HG03159 (cell line): ENCODE measurements at regions not wholly inside any gene's neighbourhood (a gene's known extent, or its start where the extent isn't known, plus 50 kb on each side); places are given as distances from the start of the nearest gene placed in this dataset.
"Not testable (repeated sequence)": the region's sequence is repeated elsewhere in the genome, so short reads cannot be mapped to it uniquely, and the experiment has no call there.

Experiments used
- ATAC-seq: cut with Tn5 transposase; IDR thresholded peaks from one replicate; pipeline ENCODE4 v1.9.1; 2021; ENCODE audit warnings: mild to moderate bottlenecking, moderate library complexity; ENCODE audit not compliant: unreplicated experiment

DNA sequence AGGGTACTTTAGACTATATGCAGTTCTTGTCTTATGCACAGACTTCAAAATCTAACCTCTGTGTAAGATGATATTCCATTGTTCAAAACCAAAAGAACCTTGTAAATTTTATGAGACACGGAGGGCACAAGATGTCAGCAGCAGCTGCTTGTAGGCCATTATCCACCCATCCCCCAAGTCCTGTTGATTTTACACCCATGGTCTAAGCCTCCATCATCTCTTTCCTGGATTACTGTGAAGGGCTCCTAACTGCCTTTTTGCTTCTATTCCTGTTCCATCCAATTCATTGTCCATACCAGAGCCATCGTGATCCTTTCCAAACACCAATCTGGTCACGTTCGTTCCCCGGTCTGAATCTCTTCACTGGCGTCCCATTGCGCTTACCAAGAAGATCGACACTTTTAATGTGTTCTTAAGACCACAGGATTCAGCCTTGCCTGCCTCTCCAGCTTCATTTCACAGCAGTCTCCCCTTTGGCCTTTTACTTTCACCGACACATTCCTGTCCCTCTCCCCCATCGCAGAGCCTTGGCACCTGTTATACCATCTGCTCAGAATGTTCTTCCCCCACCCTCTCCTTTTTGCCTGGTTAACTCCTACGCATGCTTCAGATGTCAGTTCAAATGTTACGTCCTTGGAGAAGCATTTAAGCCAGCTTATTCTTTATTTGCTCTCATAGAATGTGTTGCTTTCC is 107.3 kb upstream of the POU3F1 start:
- ATAC-seq: no peak

GRCh38 chr1:38153066-38153777 is 106.6 kb upstream of the POU3F1 start:
- no peak for ATAC-seq

DNA sequence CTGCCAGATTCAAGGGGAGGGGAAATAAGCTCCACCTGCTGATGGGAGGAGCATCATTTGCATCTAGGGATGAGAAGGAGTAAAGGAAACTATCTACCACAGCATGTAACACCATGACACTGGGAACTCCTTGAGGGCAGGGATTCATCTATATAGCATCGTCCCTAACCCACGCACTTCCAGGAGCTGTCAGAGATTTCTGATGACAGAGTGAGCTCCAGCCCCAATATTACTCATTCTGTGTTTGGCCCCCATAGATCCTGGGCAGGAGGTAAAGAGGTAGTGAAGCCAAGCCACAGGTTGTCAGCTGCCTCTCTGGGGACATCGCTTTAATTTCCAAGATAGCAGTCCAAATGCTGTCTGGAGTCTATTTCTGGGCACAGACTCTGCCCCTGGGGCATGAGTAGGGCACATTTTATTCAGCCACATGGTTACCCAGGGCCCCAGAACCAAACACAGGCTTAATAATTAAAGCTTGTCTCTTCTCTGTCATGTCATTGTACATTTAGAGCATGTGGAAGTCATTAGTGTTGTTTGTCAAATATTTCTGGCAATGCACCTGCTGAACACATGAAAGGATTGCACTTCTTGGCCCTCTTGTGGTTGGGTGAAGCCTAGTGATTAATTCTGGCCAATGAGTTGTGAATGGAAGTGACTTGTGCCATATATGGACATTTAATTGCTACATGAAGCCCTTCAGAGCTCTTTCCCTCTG is 105.9 kb upstream of the POU3F1 start:
- ATAC-seq: no peak

DNA sequence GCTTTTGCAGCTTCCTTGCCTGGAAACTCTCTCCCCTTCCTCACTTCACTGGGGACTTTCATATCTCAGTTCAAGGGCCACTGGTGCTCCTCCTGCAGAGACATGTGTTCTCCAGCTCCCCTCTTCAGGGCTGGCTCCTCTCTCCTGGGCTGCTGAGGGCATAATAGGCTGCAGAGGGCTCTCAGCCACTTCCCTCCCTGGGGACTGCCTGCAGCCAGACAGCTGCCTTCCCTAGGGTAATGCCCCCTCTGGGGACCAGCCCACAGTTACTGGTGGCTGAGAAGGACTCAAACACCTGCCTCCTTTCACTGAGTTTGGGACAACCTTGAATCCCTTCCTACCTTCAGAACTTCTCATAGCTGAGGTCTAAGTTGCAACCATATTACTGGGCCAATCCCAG is 104.8 kb upstream of the POU3F1 start:
- no peak for ATAC-seq

DNA sequence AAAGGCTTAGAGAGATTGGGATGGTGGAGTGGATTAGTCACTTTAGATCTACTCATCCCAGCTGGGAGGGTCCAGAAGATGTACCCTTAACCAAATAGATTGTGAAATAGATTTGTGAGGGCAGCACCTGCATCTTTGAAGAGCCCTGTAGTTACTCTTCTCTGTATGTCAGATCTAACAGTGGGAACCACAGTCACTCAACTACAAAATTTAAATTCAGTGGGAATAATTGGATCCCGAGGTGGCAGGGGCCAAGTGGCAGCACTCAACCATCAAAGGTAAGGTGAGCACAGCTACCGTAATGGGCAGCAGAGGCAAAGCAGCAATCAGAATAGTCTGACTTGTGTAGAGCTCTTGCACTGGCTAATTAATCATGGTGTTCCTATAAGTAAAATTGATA is 99.5 kb upstream of the POU3F1 start:
- not testable (repeated sequence) for ATAC-seq

DNA sequence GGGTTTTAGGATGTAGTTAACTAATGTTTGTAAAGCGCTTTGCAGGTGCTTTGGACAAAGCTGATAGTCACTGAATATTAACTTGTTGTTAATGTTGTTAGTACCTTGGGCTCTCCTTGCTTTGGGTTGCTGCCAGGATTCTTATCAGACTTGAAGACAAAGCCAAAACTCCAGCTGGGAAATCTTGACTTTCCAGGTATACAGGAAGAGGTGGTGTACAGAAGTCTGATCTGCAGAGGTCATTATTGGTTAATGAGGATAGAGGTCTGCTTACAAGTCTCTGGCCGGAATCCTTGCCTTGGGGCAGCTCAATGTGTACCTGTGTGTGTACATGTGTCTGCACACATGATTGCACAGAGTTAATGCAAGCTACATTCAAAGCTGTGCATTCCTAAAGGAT is 96.0 kb upstream of the POU3F1 start:
- no peak for ATAC-seq

- ATAC-seq: no peak
Observed at GRCh38 chr1:38141483-38141882, 94.9 kb upstream of the POU3F1 start.

GRCh38 chr1:38139738-38140487 is 93.3 kb upstream of the POU3F1 start:
- ATAC-seq: no peak

- ATAC-seq: no peak
Observed at GRCh38 chr1:38138498-38139233, 92.1 kb upstream of the POU3F1 start.

- no peak for ATAC-seq
Observed at GRCh38 chr1:38137164-38137563, 90.6 kb upstream of the POU3F1 start.

GRCh38 chr1:38135625-38136414 is 89.2 kb upstream of the POU3F1 start:
- no peak for ATAC-seq

GRCh38 chr1:38134294-38134755 is 87.7 kb upstream of the POU3F1 start:
- no peak for ATAC-seq

DNA sequence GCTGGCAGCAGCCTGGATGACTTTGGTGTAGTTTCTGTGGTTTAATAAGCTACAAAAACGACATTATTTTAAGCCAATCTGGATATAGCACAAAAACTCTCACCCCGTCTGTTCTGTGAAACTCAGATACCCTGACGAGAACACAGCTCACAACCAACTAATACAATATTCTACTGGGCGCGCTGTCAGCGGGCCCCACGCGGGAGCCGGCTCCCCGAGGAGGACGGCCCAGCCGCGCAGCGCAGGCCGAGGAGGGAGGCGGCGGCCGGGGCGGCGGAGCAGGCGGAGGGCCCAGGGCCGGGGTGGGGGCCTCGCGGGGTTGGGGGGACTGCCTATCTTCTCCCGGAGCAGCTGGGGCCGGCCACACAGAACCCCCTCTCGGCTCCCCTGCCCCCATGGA is 87.2 kb upstream of the POU3F1 start:
- ATAC-seq: no peak

DNA sequence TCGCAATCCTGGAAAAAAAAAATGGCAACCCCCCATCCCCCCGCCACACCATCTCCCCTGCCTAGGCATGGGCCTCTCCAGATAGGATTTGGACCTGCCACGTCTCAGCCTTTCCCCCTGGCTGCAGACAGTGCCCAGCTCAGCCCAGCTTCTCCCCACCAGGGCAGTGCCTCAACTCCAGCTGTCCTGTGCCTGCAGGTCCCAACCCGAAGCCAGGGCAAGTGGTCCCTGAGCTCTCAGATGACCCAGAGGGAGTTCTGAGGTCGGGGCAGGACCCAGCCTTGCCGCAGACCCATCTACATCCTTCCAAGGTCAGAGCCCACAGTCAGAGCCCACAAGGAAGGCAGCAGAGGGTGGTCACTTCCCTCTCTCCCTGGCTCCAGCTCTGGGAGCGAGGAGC is 86.7 kb upstream of the POU3F1 start:
- no peak for ATAC-seq

- ATAC-seq: no peak
Observed at GRCh38 chr1:38132681-38133080, 86.1 kb upstream of the POU3F1 start.

DNA sequence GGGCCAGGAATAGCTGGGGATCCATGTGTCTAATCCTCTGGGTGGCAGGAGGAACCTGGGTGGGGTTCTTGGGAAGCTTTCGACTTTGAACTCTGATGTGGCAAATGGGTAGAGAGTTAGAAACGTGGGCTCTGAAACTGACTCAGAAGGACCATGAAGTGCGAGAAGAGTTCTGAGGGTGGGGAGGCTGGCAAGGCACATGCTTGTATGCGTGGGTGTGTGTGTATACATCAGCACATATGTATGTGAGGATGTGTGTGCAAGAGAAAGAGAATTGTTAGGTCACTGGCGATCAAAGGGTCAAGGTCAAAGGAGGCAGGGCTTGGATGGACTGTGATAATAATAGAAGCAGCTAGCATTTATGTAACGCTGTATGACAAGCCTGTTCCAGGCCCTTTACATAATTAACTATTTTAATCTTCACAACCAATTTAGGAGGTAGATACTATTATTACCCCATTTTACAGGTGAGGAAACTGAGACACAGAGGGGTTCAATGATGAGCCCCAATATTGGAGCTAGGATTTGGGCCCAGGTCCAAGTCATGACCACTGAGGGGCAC is 84.5 kb upstream of the POU3F1 start:
- no peak for ATAC-seq

DNA sequence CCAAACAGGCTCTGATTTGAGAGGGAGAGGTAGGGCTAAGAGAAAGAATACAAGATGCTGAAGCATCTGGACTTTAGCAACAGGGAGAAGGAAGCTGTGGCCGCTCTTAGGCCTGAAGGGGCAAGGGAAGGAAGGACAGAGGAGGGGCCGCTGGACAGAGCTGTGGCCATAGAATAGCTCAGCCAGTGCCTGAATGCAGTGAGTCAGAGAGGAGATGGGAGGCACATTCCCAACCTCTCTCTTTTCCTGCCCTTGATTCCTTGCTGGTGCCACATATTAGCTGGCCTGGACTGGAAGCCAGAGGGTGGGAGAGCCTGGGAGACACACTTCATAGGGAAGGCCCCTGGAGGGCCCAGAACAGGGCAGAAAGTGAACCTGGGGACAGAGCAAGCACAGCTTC is 83.4 kb upstream of the POU3F1 start:
- no peak for ATAC-seq

DNA sequence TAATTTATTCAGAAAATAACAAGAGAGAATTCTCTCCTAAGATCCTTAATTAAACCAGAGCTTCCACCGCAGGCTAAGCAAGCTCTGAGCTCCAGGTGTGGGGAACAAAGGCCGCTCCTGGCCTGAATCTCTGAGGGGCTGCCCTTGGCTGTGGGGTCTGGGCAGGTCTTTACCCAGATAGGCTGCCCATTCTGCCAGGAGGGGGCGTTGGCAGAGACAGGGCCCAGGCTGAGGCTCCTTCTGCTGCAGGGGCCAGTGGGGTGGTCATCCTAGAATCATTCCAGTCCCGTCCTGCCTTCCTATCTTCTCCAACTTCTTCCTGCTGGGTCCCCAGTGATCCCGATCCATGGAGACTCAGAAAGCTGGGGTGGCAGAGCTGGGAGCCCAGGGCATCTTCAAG is 82.9 kb upstream of the POU3F1 start:
- ATAC-seq: no peak

DNA sequence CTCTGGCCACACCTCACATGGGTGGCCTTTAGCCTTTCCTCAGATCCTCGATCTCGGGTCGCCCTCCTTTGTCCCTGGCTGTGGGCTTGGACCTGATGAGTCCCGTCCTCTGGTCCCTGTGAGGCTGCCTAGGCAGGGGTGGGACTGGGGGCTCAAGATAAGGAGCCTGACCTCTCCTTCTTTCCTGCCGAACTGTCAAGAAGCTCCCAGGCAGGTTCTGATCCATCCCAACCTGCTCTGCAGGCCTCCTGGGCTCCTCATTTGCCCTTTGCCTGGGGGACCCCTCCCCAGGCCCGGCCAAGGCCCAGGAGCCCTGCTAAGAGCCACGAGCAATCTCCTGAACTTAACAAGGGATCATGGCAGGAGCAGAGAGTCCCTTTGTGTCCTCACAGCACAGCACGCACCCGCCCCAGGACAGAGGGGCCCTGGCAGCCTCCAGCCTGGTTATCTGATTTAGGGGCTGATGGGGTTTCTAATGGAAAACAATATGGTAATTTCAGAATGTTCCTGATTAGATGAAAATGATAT is 82.4 kb upstream of the POU3F1 start:
- no peak for ATAC-seq
